ENCODE measurements at regions not wholly inside any gene's neighbourhood (a gene's known extent, or its start where the extent isn't known, plus 50 kb on each side); places are given as distances from the start of the nearest gene placed in this dataset.

- ATAC-seq: no peak
- intact Hi-C loops (cut with DNase I): loop anchor here in 1 of 2 donors (10.0 kb wide), 1 partner anchor 235 kb away; no protein-coding TSS in a partner anchor
- no peaks in the 10 kb centered on the region for H3K9me3 ChIP-seq
Observed at GRCh38 chr14:61899497-61899896, 137.3 kb downstream of the SNAPC1 start.

DNA sequence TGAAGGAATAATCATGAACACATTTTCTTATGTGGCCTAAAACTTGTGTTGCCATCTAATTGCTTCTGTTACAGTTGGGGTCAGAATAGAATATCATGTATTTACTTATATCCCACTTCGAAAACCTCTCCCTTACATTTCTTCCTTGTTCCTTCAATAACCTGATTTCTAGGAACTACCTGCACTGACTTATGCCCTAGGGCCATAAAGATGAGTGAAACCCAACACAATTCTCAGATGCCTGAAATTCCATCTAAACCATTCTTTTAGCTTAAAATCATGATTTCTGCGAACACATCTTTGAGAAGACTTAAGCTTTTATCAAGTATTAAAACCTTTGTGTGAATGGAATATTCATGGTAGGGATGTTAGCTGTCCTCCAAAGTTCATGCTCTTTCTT lies 142.7 kb downstream of the SNAPC1 start:
- DNase-seq: no peak
- no peaks in the 10 kb centered on the region for H3K9me3 ChIP-seq
- ATAC-seq: no peak
- intact Hi-C loops (cut with DNase I): no loop called here
- H3K27me3 ChIP-seq: no peaks in the 10 kb centered on the region
- H3K27ac ChIP-seq: no peak overlapping the region
- TF ChIP-seq, protein P1, sequence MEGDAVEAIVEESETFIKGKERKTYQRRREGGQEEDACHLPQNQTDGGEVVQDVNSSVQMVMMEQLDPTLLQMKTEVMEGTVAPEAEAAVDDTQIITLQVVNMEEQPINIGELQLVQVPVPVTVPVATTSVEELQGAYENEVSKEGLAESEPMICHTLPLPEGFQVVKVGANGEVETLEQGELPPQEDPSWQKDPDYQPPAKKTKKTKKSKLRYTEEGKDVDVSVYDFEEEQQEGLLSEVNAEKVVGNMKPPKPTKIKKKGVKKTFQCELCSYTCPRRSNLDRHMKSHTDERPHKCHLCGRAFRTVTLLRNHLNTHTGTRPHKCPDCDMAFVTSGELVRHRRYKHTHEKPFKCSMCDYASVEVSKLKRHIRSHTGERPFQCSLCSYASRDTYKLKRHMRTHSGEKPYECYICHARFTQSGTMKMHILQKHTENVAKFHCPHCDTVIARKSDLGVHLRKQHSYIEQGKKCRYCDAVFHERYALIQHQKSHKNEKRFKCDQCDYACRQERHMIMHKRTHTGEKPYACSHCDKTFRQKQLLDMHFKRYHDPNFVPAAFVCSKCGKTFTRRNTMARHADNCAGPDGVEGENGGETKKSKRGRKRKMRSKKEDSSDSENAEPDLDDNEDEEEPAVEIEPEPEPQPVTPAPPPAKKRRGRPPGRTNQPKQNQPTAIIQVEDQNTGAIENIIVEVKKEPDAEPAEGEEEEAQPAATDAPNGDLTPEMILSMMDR (IDR thresholded peaks at IDR 0.05): no peak
- no peak for TF ChIP-seq POLR2A (IDR thresholded peaks at IDR 0.05)
- no peaks in the 10 kb centered on the region for H3K36me3 ChIP-seq
- H3K4me1 ChIP-seq: no peaks in the 10 kb centered on the region
- 32% methylated on average over 2 of the region's 2 CpGs for WGBS (ENCODE audit: insufficient coverage, low coverage, low lambda C conversion rate, missing lambda C conversion rate)
- H3K4me3 ChIP-seq: no peak overlapping the region

More at GRCh38 chr14:61899497-61899896, 137.3 kb downstream of the SNAPC1 start:
- H3K4me1 ChIP-seq: no peaks in the 10 kb centered on the region
- no peaks in the 10 kb centered on the region for H3K36me3 ChIP-seq
- DNase-seq: no peak
- TF ChIP-seq POLR2A (IDR thresholded peaks at IDR 0.05): no peak
- TF ChIP-seq, protein P1 (IDR thresholded peaks at IDR 0.05): no peak
- H3K4me3 ChIP-seq: no peak overlapping the region
- no peaks in the 10 kb centered on the region for H3K27me3 ChIP-seq
- 67% methylated on average over 4 of the region's 4 CpGs for WGBS (ENCODE audit: insufficient coverage, low coverage, low lambda C conversion rate, missing lambda C conversion rate)
- no peak overlapping the region for H3K27ac ChIP-seq

DNA sequence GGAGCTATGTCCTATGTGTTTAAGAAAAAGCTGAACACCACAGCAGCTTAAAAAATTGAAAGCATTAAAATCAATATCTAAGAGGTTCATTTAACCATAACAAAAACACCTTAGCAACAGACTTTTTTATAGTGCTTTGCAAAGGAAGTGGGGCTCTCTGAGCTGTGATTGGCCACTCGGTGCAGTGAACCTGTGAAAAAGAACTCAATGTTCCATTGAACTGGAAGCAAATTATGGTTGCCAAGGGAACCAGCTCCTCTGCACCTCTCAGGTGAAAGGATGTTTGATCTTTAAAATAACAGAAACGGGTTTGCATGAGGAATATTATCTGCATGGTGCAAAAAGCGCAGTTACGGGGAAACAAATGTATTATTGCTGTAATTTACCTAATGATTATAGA lies 149.4 kb downstream of the SNAPC1 start:
- Histone ChIP-seq H3K9me3 (no peaks in the 10 kb centered on the region), H3K27ac (no peak overlapping the region), H3K27me3 (no peaks in the 10 kb centered on the region), H3K4me3 (no peak overlapping the region), H3K4me1 (no peaks in the 10 kb centered on the region), H3K36me3 (no peaks in the 10 kb centered on the region)
- no peak for TF ChIP-seq POLR2A (IDR thresholded peaks at IDR 0.05)
- TF ChIP-seq, protein P1 (IDR thresholded peaks at IDR 0.05): no peak
- intact Hi-C loops (cut with DNase I): no loop called here
- DNase-seq (no peak), ATAC-seq (no peak)
- WGBS (ENCODE audit: insufficient coverage, low coverage, low lambda C conversion rate, missing lambda C conversion rate): 32% methylated on average over 4 of the region's 4 CpGs

GRCh38 chr14:61918998-61919397 lies 156.8 kb downstream of the SNAPC1 start:
- intact Hi-C loops (cut with DNase I): no loop called here
- Histone ChIP-seq H3K36me3 (no peaks in the 10 kb centered on the region), H3K27me3 (no peaks in the 10 kb centered on the region), H3K4me1 (no peaks in the 10 kb centered on the region), H3K9me3 (no peaks in the 10 kb centered on the region), H3K27ac (no peak overlapping the region), H3K4me3 (no peak overlapping the region)
- DNase-seq (no peak), ATAC-seq (no peak)
- TF ChIP-seq, protein P1 (IDR thresholded peaks at IDR 0.05): no peak
- no peak for TF ChIP-seq POLR2A (IDR thresholded peaks at IDR 0.05)
- 57% methylated on average over 2 of the region's 2 CpGs for WGBS (ENCODE audit: insufficient coverage, low coverage, low lambda C conversion rate, missing lambda C conversion rate)

DNA sequence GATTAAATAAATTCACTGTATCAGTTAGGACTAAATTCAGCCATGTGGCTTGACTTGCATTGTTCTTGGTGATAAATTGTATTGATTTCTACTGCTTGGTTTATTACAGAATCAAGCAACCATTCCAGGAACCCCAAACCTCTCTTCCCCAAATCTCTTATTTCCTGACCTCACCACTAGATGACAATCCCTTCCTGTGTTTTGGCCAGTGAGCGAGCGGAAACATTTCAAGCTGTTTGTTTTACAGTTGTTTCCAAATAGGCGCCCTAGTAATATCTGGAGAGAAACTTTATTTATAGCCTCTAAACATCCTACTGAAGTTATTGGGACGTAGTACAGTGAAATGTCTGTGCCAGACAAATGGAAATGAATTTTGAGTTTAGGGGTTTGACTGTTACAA lies 161.1 kb downstream of the SNAPC1 start:
- Histone ChIP-seq H3K4me3 (no peak overlapping the region), H3K4me1 (peaks cover 0 to 12% (median 0%) of the 10 kb centered on the region in 4 donors), H3K27me3 (no peaks in the 10 kb centered on the region), H3K36me3 (no peaks in the 10 kb centered on the region), H3K27ac (no peak overlapping the region), H3K9me3 (no peaks in the 10 kb centered on the region)
- TF ChIP-seq POLR2A (IDR thresholded peaks at IDR 0.05): no peak
- TF ChIP-seq, protein P1 (IDR thresholded peaks at IDR 0.05): no peak
- 40% methylated on average over 4 of the region's 4 CpGs for WGBS (ENCODE audit: insufficient coverage, low coverage, low lambda C conversion rate, missing lambda C conversion rate)
- no peak for DNase-seq
- no peak for ATAC-seq
- intact Hi-C loops (cut with DNase I): no loop called here
